NCI-H187 treated with DMSO at 0.1 percent for 48 hours (cell line): ENCODE measurements at regions not wholly inside any gene's neighbourhood (a gene's known extent, or its start where the extent isn't known, plus 50 kb on each side); places are given as distances from the start of the nearest gene placed in this dataset.

Experiments used
- DNase-seq: peaks from one replicate; lab custom pipeline; 2025; lab: John Stamatoyannopoulos, UW

DNA sequence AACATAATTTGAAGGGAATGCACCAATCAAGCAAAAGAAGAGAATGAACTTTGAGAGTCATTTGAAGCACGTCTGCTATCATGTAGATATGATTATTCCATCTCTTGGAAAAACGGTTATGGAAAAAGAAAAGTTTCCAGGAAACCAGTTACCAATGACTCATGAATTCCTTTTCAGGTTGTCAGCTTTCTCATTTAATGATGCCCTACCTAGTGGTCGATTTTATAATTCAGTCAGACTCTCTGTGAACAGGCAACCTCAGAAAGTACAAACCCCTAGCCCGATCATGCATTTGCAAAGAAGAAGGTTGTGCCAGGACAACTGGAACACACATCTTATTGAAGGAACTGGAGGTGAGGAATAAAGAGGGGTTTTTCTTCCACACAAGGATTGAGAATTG is 355.1 kb upstream of the GRIA1 start:
- DNase-seq = no peak

DNA sequence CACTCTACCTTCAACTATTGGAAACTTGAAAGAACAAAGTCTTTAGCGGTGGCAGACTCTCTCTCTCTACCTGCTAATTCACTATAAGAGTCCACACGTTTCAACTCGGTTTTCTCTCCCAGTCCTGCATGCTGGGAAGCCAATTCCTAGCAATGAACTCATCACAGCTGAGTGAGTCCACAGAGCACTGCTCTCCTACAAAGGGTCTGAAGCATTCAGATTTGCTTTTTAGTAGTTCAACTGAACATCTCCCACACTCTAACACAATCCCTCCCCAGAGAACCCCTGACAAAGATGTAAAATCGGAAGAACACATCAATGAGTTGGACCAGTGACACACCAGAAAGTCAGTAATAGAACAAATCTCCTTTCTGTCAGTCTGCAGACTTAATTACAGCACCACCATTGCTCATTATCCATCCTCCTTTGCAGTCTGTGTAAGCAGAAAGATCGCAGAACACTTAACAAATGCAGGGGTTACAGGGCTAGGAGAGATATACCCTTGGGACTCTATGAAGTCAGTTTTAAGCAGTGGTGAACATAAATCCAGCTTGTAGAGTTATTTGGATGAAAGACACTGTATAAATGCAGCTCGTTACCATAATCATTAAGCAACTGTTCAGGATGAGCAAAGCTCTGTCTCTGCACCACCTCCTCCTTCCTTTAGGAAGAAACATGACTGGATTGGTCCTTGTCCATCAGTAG is 353.4 kb upstream of the GRIA1 start:
- DNase-seq = no peak

DNA sequence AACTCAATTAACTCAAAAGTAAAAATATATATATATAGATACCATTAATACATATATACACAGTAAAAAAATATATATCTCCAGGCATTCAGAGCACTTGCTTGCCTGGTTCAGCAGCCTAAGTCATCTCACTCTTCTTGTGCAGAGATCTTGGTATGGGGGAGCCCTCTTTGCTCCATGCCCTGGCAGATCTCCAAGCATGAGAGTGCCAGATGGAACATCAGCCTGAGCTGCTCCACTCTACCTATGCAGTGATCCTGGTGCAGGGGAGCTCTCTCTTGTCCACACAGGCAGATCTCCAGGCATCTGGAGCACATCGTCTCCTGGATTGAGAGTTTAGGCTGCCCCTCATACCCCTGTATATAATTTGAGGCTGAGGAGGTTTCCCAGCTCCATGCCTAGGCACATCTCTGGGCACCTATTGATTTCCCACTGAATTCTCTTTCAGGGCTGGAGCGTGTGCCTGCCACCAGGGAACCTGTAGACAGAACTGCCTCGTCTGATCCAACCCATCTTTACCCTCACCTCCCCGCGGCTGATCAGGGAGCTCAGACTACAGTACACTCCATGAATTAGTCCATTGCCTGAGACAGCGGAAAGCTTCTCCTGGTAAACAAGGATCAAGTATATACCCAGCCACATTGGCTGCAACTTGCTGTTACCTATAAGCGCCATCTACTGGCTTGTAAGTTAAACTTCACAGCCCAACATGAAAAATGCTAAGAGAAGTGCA is 342.4 kb upstream of the GRIA1 start:
- no peak for DNase-seq

DNA sequence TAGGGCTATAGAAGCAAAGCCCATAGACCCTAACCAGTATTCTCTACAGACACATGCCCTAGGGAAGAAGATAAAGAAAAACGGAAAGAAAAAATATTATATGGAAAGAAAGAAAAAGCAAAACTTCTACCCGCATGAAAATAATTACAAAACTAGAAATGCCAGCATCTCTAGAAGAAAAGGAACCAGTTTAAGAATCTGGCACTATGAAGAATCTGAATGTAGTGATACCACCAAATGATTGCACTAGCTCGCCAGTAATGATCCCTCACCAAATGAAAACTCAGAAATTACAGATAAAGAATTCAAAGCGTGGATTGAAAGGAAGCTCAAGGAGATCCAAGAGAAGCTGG is 341.9 kb upstream of the GRIA1 start:
- DNase-seq = no peak

DNA sequence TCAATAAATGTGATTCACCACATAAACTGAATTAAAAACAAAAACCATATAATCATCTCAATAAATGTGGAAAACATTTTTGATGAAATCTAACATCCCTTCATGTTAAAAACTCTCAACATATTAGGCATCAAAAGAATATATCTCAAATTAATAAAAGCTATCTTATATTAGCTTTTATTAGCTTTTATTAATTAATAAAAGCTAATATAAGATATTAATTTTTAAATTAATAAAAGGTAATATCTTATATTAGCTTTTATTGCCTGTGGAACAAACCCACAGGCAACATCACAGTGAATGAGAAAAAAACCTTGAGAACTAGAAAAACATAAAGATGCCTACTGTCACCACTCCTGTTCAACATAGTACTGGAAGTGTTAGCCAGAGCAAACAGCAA is 338.9 kb upstream of the GRIA1 start:
- no peak for DNase-seq

DNA sequence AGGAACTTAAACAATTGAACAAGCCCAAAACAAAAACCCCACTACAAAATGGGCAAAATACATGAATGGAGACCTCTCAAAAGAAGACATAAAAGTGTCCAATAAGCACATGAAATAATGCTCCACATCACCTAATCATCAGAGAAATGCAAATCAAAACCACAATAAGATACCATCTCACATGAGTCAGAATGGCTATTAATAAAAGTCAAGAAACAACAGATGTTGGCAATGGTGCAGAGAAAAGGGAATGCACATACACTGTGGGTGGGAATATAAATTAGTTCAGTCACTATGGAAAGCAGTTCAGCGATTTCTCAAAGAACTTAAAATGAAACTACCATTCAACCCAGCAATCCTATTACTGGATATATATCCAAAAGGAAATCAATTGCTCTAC is 337.4 kb upstream of the GRIA1 start:
- no peak for DNase-seq

DNA sequence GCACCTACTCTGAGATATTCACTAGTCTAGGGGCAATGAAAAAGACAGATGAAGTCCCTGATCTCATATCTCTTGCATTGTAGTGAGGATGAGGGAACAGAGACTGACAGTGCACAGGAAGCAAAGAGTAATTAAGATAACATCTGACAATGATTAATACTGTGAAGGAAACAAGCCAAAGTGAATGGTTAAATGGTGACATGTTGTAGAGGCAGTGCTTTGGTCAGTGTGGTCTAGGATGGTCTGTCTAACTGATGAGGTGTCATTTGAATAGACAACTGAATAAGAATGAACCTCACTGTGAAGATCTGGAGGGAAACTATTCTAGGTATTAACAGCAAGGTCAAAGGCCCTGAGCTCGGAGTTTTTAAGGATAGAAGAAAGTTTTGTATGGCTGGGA is 333.3 kb upstream of the GRIA1 start:
- no peak for DNase-seq

DNA sequence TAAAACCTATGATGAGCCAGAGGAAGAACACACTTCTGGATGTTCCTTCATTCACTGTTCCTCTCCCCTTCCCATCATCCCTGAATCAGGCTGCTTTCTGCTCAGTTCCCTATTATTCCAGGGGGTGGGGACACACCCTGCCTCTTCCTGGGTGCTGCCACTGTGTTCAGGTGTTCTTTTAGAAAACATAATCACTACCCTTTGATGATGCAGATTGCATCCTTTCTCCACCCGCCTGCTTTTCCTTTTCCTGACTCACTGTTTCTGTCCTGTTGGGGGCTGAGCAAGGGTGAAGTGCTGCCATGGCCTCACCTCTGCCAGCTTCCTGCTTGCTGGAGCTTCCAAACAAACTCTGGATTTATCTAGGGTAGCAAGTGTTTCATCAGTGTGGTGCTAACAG is 331.9 kb upstream of the GRIA1 start:
- no peak for DNase-seq

DNA sequence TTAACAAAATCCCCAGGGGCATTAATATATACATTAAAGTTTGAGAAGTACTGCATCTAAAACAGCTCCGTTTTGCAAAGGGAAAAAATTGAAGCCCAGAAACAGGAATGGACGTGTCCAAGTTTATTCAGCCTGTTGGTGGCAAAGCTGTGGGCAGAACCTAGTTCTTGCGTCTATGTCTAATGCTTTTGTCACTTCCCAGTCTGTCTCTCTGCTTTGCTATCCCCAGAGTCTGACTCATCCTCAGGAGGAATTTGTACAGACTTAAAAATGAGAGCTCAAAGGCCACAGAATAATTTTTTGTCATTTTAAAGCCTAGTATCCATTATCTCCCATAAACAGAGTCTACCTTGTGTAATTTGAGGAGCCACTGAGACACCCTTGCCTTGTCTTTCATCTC is 330.9 kb upstream of the GRIA1 start:
- no peak for DNase-seq

DNA sequence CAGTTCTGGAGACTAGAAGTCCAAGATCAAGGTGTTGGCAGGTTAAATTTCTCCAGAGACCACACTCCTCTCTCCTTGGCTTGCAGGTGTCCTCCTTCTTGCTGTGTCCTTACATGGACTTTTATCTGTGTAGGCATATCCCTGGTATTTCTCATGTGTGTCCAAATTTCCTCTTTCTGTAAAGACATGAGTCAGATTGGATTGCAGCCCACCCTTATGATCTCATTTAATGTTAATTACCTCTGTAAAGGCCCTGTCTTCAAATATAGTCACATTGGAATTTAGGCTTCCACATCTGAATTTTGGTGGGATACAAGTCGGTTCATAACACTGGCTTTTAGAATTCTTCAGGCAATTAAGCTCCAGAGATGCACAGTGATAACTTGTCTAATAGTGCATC is 322.2 kb upstream of the GRIA1 start:
- DNase-seq = no peak

DNA sequence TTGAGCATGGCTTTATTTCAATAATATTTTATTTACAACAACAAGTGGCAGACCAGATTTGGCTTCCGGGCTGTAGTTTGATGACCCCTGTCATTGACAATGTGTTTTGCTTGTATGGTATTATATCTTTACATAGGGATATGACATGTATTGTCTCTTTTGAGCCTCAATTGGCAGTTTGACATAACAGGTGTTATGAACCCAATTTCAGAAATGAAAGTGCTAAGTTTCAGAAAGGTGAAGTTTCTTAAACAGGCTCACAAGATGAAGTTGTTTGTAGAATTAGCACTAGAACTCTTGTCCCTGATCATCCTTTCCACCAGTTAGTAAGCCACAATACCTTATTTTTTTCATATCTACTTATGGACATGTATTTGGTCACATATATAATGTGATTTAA is 303.0 kb upstream of the GRIA1 start:
- DNase-seq = no peak

DNA sequence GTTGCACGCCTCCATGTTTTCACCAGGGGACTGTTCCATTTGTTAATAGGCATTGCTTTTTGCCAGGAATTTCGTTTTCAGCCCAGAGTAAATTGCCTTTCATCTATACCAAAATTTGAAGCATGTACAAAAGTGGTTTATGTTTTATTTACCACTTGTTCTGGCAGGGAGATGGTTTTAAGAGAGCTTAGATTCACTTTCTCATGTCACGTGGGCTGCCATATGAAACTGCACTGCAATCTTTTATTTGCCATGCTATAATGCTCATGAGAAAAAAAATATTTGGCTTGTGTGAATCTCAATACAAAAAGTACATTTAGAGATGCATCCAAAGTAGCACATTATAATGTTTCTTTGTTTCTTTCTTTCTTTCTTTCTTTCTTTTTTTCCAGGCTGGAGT is 284.1 kb upstream of the GRIA1 start:
- no peak for DNase-seq

DNA sequence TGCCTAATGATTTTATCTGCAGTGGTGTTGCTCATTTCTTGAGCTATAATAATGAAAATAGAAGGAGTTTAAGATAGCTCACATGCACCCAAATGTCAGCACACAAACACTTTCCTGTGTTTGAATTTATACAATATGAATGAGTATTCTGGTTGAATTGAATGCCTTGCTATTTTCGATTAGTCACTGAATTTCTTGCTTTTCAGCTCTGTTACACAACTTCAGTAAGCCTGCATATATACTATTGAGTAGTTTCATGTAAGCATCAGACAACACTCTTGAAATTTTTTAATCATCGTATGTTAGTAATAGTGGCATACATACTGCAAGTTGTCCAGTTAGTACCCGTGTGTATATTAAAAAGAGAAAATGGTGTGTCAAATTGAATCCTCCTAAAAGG is 281.5 kb upstream of the GRIA1 start:
- no peak for DNase-seq

DNA sequence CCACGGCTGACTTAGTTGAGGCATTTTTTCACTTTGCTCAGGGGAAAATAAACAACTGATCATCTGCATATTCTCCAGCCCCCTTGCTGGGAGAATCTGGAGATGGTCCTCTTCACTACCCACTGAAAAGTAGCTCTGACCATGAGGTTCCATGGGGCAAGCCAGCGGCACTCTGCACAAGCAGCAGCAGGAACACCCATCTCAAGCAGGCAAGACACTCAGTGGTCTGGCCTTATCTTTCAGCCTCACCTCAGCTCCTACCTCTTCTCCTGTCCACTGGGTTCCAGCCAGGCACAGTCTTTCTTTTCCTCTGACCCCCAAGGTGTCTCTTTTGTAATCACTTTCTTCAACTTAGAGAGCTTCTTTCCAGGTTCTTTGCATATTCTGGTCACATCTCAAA is 280.8 kb upstream of the GRIA1 start:
- no peak for DNase-seq

DNA sequence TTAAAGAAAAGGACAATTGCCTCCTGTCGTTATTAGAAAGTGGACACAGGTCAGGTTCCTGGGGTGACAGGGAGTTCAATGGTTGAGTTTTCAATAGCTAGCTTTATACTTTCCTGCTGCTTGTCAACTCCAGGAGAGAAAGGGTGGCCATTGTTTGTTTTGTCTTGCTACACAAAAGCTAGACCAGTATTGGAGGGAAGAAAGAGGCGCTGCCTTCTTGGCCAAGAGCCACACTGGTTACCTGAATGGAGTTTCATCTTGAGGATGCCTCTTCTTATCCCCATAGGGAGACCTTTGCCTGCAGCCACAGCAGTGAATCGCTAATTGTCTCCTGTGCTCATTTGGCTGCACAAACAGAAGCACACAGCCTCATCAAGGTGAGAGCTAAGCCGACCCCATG is 279.4 kb upstream of the GRIA1 start:
- peak; percentile 62 for DNase-seq

DNA sequence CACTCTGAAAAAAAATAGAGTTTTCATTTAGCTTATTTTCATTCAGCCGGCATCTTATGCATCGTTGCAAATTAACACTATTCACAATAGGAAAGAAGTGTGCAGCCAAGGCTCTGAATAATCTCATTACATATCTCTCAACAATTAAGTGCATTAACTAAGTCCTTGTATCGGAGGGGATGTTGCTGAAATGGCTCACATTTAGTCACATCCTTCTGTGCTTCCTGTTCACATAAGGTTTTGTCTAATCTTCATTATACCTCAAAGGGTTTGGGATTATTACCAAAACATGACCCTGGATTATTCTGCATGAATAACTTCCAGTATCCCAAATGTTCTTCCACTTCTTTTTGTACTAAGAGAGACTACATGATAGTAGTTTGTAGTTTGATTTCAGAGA is 278.0 kb upstream of the GRIA1 start:
- DNase-seq = no peak

DNA sequence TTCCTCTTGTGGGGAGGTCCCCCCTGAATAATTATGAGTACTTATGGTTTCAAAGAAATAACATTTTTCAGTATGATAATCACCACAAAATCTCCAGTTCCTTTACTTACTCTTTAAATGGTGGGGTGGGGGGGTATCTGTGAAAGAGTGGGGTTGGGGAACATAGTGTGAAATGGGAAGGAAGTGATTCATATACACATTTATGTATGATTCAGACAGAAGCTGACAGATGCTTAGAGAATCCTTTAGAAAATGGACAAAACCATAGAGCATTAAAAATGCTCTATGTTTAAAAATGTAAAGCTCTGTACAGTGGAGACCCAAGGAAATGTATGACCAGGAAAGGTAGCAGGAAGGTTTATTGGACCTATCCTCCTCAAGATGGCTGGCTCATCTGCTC is 267.5 kb upstream of the GRIA1 start:
- DNase-seq = no peak

DNA sequence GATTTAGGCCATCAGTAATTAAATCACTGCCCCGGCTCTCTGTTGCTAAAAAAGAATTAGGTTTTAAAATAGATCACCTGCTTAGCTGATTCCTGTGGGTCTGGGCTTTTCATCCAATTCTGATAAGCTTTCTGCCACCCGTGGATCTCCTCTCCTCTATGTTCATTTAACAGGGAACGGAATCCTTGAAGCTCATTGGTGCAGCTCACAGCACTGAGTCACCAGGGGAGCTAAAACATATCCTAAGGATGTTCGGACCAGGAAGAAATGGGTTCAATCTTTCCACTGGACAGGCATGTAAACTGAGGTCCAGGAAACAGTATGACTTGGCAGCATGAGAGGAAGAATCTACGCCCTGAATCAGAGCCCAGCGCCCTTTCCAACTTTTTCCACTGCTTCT is 267.1 kb upstream of the GRIA1 start:
- DNase-seq = no peak

DNA sequence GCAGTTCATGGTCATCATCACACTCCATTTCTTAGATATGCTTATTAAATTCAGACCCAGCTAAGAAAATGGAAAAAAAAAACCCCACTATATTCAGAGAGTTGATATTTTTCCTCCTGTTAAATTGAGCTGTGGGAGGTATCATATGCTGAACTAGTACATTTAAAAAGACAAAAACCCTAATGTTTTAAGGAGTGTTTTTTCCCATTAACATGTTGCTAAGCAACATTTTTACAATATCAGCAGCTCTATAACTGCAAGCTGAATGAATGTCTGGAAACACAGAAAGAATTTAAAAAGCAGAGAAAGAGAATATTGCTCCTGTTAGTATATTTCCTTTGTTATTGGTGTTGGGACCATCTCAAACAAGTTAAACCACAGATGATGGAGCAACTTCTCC is 265.8 kb upstream of the GRIA1 start:
- no peak for DNase-seq

DNA sequence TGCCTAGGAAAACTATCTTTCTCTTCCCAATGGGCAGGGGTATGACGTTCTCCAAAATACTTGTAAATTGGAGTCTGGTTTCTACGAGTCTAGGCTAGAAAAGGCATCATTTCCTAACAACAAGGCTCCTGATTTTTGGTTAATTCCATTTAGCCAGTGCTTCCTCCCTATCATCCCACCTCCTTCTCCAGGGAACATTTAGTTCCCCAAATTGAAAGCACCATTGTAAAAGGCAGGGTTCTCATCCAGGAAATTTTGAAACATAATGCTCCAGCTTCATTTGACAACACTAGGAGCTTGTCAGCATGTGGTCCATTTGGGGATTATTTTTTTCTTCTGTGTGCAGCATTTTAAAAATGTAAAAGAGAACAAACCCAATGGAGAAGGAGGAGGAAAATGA is 256.5 kb upstream of the GRIA1 start:
- no peak for DNase-seq

DNA sequence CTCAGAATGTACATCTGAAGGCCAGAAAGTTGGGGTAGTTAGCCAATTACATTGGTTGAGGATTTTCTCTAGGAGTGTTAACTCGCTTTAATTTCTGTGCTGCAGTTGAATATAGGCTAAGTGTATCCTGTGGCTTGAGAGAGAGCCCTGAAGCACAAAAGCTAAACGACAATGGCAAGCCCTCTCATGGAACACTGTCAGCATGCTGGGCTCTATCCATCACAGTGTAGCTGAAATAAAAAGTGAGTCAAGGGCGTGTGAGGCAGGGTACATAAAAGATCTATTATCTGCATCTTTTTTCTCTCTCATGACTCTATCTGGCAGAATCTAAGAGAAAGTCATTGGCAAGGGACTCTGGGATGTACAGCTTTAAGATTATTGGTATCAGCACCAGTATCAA is 254.2 kb upstream of the GRIA1 start:
- DNase-seq = no peak

DNA sequence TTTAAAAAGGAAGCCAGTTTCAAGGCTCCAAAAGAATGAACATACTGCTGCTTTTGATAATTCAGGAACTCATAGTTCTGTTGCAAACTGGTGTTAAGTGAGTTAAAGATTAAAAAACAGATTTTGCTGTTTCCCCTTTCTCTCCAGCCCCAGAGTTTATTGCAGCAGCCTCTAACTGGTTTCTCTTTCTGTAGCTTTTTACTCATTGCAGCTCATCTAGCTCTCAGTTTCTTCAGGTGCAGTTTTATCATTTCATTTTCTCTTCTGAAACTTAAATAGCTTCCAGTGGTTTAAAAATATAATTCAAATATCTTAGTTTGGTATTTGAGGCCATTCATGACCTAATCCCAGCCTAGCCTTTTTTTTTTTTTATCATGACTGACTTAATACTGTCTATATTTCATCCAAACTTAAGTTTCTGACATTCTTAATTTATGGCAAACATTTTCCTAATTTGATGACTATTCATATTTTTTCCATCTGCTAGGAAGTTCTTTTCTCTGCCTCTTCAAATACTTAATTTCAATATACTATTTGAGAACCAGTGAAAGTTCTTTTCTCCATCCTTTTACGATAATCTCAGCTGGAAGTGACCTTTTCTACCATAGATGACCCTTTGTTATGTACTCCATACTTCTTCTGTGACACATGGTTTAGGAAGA is 252.7 kb upstream of the GRIA1 start:
- no peak for DNase-seq

DNA sequence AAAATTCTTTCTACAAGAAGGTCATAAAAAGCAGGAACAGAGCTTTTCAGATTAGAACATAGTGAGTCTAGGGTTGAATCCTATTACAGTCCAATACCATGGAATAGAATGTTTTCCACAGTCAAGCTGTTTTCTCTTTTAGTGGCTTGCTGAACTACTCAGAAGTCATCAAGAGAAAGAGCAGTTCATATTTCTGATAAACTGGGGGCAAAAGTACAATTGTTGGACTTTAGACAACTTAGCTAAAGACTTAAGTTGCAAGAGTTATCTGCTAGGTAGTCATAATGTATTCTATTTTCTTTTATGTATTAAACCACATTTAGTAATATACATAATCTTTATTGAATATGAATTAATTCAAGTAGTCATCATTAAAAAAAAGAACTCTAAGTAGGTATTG is 233.1 kb upstream of the GRIA1 start:
- DNase-seq = no peak

DNA sequence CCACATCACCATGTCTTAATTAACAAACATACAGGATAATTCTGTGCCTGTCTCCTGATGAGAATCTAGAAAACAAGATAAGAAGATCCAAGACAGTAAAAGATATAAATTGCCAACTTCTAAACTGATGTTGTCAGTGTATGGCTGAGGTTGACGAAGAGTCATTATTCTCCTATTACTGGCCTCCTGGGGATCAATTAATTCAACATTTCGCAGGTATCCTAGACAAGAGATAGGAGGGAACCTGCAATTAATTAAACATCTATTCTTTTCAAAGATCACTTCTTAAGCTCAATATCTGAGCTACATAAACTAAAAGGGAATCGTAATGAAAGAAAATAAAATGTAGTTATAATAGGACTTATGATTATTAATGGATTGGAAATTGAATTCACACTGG is 232.0 kb upstream of the GRIA1 start:
- DNase-seq = no peak
